ENCODE measurements at regions not wholly inside any gene's neighbourhood (a gene's known extent, or its start where the extent isn't known, plus 50 kb on each side); places are given as distances from the start of the nearest gene placed in this dataset.

- TF ChIP-seq GATA3 (IDR thresholded peaks at IDR 0.05; ENCODE audit: low read depth, low read length) (no peak), GATA2 (IDR thresholded peaks at IDR 0.05; ENCODE audit: low read depth, low read length) (no peak)
Measured at GRCh38 chr2:201947287-201947686, 86.4 kb upstream of the FZD7 start.

- TF ChIP-seq GATA2 (IDR thresholded peaks at IDR 0.05; ENCODE audit: low read depth, low read length) (peak; percentile 100), GATA3 (IDR thresholded peaks at IDR 0.05; ENCODE audit: low read depth, low read length) (peak; percentile 99)
Measured at GRCh38 chr2:201949181-201949926, 84.3 kb upstream of the FZD7 start.

GRCh38 chr2:201949927-201950246, 83.8 kb upstream of the FZD7 start:
- TF ChIP-seq GATA3 (IDR thresholded peaks at IDR 0.05; ENCODE audit: low read depth, low read length) (no peak), GATA2 (IDR thresholded peaks at IDR 0.05; ENCODE audit: low read depth, low read length) (no peak)

DNA sequence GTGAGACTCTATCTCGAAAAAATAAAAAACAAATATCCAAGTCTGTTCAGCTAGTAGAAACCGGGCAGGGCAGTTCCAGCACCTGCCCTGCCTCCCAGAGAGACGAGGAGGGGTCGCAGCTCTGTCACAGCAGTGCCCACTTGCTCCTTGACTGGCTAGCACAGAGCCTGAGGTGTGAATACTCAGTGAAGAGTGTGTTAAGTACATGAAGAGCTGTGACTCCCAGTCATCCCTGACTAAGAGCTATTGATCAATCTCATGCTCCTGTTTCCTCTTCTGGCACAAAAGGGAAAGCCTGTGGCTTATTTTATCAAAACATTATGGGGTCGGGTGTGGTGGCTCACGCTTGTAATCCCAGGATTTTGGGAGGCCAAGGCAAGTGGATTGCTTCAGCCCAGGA, 83.0 kb upstream of the FZD7 start:
- no peak for TF ChIP-seq GATA3 (IDR thresholded peaks at IDR 0.05; ENCODE audit: low read depth, low read length)
- TF ChIP-seq GATA2 (IDR thresholded peaks at IDR 0.05; ENCODE audit: low read depth, low read length): no peak

DNA sequence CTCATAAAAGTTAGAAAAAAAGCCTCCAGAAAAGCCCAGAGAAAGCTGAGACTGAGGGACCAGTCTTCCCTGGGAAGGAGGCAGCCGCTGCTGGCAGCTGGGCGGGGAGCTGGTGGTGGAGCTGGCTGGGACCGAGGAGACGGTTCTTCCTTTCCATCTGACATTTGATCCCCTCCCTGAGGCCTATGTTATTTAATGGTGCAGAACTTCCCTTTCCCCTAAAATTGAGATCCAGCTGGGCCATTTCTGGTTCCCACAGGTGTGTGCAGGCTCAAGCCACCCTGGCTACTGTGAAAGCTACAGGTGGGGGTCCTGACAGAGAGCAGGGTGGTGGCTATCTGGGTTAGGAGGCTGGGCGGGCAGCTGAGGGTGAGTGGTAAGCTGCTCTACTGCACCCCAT, 81.5 kb upstream of the FZD7 start:
- no peak for TF ChIP-seq GATA3 (IDR thresholded peaks at IDR 0.05; ENCODE audit: low read depth, low read length)
- TF ChIP-seq GATA2 (IDR thresholded peaks at IDR 0.05; ENCODE audit: low read depth, low read length): no peak

GRCh38 chr2:201953396-201953795, 80.3 kb upstream of the FZD7 start:
- TF ChIP-seq GATA3 (IDR thresholded peaks at IDR 0.05; ENCODE audit: low read depth, low read length) (no peak), GATA2 (IDR thresholded peaks at IDR 0.05; ENCODE audit: low read depth, low read length) (no peak)

GRCh38 chr2:201953880-201954279, 79.8 kb upstream of the FZD7 start:
- TF ChIP-seq GATA2 (IDR thresholded peaks at IDR 0.05; ENCODE audit: low read depth, low read length) (no peak), GATA3 (IDR thresholded peaks at IDR 0.05; ENCODE audit: low read depth, low read length) (no peak)

GRCh38 chr2:201955231-201955630, 78.4 kb upstream of the FZD7 start:
- TF ChIP-seq GATA3 (IDR thresholded peaks at IDR 0.05; ENCODE audit: low read depth, low read length) (no peak), GATA2 (IDR thresholded peaks at IDR 0.05; ENCODE audit: low read depth, low read length) (no peak)

DNA sequence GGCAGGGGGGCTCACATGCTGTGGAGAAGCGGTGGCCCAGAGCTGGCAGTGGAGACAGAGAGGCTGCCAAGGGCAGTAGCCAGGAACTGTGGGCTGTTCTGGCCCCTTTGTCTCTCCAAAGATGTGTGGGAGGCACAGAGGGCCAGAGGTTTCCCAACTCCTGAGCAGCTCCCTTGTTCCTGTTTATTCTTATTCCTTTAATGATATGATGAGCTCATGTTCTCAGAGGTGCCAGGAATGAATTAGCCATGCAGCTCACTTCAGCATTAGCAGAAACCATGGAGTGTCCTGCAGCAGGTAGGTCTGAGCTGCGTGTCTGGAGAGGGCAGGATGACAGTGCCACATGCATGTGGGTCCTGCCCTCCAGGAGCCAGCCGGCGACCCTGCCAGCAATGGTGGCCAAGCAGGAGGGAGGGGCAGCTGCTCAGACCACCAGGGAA, 77.9 kb upstream of the FZD7 start:
- TF ChIP-seq GATA3 (IDR thresholded peaks at IDR 0.05; ENCODE audit: low read depth, low read length) (no peak), GATA2 (IDR thresholded peaks at IDR 0.05; ENCODE audit: low read depth, low read length) (no peak)

DNA sequence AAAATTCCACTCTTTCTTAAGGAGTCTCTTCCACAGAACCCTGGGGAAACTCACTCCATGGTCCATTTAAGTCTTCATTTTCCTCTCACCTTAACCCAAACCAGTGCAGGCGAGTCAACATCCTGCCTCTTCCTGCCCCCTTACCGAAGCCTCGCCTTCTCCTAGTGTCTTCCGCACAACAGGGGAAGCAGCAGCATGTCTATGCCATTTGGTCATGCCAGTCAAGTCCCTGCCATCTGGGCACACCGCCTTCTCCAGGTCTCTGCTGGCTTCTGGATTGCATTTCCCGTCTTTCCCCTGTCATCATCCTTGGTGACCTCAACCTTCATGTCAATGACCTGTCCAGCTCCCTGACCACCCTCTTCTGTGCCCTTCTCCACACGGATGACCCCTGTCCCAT, 77.3 kb upstream of the FZD7 start:
- no peak for TF ChIP-seq GATA3 (IDR thresholded peaks at IDR 0.05; ENCODE audit: low read depth, low read length)
- no peak for TF ChIP-seq GATA2 (IDR thresholded peaks at IDR 0.05; ENCODE audit: low read depth, low read length)

GRCh38 chr2:201957091-201957490, 76.6 kb upstream of the FZD7 start:
- TF ChIP-seq GATA2 (IDR thresholded peaks at IDR 0.05; ENCODE audit: low read depth, low read length) (no peak), GATA3 (IDR thresholded peaks at IDR 0.05; ENCODE audit: low read depth, low read length) (no peak)

- TF ChIP-seq GATA3 (IDR thresholded peaks at IDR 0.05; ENCODE audit: low read depth, low read length) (no peak), GATA2 (IDR thresholded peaks at IDR 0.05; ENCODE audit: low read depth, low read length) (no peak)
Measured at GRCh38 chr2:201959198-201959597, 74.5 kb upstream of the FZD7 start.

- no peak for TF ChIP-seq GATA3 (IDR thresholded peaks at IDR 0.05; ENCODE audit: low read depth, low read length)
- TF ChIP-seq GATA2 (IDR thresholded peaks at IDR 0.05; ENCODE audit: low read depth, low read length): no peak
Measured at GRCh38 chr2:201959626-201960025, 74.0 kb upstream of the FZD7 start.

GRCh38 chr2:201960305-201960704, 73.3 kb upstream of the FZD7 start:
- TF ChIP-seq GATA2 (IDR thresholded peaks at IDR 0.05; ENCODE audit: low read depth, low read length): no peak
- TF ChIP-seq GATA3 (IDR thresholded peaks at IDR 0.05; ENCODE audit: low read depth, low read length): no peak

GRCh38 chr2:201961401-201961800, 72.3 kb upstream of the FZD7 start:
- no peak for TF ChIP-seq GATA3 (IDR thresholded peaks at IDR 0.05; ENCODE audit: low read depth, low read length)
- TF ChIP-seq GATA2 (IDR thresholded peaks at IDR 0.05; ENCODE audit: low read depth, low read length): no peak

Measured in SH-SY5Y (cell line).